GM20000 (cell line): ENCODE measurements at regions not wholly inside any gene's neighbourhood (a gene's known extent, or its start where the extent isn't known, plus 50 kb on each side); places are given as distances from the start of the nearest gene placed in this dataset.

Experiments used
- DNase-seq: peaks from one replicate; pipeline ENCODE4 v3.0.0; 2012; ENCODE audit warnings: low spot score
- TF ChIP-seq, protein P1 (sequence below): IDR thresholded peaks from 2 replicates; pipeline ENCODE4 v1.5.1; 2012; ENCODE audit warnings: mild to moderate bottlenecking, control low read depth; ENCODE audit errors: extremely low read depth, missing control alignments

DNA sequence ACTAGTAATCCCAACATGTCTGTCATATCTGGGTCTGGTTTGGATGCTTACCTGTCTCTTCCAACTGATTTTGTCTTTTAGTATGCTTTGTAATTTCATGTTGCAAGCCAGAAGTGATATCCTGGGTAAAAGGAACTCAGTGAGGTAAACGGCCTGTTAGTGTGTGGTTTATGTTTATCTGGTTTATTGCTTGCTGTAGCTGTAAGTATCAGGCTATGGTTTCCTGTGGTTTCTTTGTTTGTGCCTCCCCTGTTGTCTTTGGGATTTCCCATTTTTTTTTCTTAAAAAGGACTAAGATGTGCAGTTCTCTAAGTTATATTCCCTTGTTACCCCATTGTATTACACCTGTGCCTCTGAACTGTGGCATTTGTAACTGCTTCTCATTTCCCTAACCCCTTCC lies 323.5 kb upstream of the POM121L12 start:
- DNase-seq: no peak
- TF ChIP-seq, protein P1, sequence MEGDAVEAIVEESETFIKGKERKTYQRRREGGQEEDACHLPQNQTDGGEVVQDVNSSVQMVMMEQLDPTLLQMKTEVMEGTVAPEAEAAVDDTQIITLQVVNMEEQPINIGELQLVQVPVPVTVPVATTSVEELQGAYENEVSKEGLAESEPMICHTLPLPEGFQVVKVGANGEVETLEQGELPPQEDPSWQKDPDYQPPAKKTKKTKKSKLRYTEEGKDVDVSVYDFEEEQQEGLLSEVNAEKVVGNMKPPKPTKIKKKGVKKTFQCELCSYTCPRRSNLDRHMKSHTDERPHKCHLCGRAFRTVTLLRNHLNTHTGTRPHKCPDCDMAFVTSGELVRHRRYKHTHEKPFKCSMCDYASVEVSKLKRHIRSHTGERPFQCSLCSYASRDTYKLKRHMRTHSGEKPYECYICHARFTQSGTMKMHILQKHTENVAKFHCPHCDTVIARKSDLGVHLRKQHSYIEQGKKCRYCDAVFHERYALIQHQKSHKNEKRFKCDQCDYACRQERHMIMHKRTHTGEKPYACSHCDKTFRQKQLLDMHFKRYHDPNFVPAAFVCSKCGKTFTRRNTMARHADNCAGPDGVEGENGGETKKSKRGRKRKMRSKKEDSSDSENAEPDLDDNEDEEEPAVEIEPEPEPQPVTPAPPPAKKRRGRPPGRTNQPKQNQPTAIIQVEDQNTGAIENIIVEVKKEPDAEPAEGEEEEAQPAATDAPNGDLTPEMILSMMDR: no peak

DNA sequence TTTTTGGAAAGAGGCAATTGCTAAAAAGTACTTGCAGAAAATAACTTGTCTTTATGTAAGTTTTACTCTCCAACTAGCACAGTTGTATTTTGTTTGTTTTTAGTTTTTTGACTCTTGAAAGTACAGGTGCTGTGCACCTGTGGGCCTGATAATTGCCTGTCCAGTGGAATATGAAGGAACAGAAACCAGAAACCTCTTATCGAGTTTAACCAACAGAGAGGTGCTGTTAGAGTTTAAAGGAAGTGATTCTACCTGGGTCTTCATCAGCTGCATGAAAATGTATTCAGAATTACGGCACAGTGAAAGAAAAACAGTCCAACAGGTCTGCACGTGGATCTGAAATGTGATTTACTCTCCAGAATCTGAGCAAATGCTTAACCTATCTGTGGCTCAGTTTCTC lies 326.6 kb upstream of the POM121L12 start:
- TF ChIP-seq, protein P1: no peak
- DNase-seq: no peak

DNA sequence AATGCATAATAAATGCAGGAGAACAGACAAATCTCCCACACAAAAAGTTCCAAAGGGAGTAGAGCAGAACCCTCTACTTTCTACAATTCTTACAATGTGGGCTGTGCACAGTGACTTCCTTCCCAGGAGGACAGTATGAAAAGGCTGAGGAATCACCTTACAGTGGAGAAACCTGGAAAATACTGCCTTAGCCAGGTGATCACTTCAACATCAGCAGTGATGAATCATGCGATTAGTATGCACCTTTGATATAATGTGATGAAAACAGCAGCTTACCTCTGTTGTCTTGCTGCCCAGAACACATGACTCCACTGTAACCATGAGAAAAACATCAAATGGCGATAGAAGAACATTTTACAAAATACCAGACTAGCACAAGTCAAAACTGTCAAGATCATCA lies 329.7 kb upstream of the POM121L12 start:
- no peak for DNase-seq
- TF ChIP-seq, protein P1: no peak

- TF ChIP-seq, protein P1: no peak
- no peak for DNase-seq
Measured at GRCh38 chr7:52700349-52700748, 335.1 kb upstream of the POM121L12 start.

DNA sequence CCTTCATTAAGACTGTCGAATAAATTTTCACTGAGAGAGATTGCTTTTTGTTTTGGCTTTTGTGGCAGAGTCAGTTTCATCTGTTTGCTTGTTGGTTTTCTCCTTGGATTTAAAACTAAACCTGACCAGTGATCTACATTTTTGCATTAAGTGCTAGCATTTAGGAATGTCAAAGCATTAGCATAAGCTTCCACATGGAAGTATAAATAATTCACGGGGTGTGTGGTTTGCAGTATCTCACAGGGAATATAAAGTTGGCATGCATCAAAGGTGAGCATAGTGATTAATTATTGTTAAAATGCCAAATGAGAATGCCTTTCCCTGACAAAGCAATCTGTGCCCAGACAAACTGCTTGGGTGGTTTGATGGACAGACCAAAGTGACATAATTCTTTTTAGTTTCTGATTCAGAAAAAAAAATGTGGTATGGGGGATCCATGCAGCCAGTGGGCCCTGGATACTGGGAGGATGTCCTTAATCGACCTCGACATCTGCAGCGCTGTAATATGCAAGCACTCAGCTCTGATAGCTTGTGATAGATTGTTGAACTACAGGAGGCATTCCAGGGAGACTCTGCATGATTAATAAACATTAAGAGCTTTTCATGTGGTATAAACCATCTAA lies 339.3 kb upstream of the POM121L12 start:
- no peak for DNase-seq
- TF ChIP-seq, protein P1: no peak

DNA sequence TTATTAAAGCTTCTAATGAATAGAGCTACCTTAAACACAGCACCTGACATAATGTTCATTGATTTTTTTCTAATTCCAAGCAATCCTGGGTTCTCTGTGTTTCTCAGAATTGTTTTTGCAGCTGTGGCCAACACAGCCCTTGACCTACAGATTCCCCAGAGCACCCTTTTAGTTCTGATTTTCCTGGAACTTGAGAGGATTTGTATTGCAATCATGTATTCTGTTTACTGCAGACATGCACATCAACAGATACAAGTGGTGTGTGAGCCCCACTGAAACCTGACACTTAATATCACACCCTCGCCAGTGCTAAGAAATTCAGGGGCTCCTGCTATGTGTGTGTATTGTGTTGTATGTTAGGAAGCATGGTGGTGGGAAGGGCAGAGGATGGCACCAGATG lies 344.2 kb upstream of the POM121L12 start:
- TF ChIP-seq, protein P1: no peak

DNA sequence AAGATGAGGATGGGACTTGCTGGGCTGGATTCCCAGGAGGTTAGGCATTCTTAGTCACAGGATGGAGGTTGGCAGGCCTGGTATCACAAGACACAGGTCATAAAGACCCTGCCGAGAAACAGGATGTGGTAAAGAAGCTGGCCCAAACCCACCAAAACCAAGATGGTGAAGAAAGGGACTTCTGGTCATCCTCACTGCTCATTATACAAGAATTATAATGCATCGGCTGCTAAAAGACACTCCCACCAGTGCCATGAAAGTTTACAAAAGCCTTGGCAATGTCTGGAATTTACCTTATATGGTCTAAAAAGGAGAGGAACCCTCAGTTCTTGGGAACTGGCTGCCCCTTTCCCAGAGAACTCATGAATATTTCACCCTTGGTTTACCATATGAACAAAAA lies 345.5 kb upstream of the POM121L12 start:
- no peak for DNase-seq
- TF ChIP-seq, protein P1: no peak

More for the DNA sequence above, 344.2 kb upstream of the POM121L12 start:
- no peak for DNase-seq
